HG03565 (cell line): ENCODE measurements at regions not wholly inside any gene's neighbourhood (a gene's known extent, or its start where the extent isn't known, plus 50 kb on each side); places are given as distances from the start of the nearest gene placed in this dataset.

Source experiments
- ATAC-seq: cut with Tn5 transposase; IDR thresholded peaks from one replicate; pipeline ENCODE4 v1.9.1; 2021; ENCODE audit warnings: mild to moderate bottlenecking, moderate library complexity; ENCODE audit not compliant: unreplicated experiment

DNA sequence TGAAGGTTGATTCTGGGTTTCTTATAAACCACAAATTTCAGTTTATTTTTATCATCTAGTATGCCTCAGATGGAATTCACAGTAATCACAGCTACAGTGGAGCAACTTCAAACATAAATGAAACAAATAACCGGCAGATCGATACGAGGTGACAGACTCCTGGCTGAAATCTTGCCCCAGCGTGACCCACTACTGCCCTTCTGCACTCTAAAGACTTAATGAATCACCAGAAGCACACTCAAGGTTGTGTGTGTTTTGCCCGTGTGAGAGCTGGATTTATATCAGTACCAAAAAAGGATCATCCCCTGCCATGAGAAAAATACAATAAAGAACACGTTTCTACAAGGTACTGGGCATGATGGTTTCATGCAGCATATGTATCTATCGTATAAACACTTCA, 161.7 kb downstream of the KLF12 start:
- ATAC-seq = no peak

DNA sequence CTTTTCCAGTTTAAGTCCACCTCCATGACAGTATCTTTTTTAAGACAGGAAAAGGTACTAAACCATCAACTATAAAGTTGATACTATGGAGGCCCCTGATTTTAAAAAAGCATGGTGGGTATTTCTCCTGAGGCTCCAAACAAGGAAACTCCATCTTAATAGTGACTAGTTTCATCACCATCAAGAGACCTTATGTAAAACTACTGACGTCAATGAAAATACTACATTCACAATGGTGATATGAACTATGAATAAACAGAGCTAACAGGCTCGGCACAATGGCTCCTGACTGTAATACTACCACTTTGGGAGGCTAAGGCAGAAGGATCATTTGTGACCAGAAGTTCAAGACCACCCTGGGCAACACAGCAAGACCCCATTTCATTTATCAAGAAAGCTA, 162.7 kb downstream of the KLF12 start:
- no peak for ATAC-seq

DNA sequence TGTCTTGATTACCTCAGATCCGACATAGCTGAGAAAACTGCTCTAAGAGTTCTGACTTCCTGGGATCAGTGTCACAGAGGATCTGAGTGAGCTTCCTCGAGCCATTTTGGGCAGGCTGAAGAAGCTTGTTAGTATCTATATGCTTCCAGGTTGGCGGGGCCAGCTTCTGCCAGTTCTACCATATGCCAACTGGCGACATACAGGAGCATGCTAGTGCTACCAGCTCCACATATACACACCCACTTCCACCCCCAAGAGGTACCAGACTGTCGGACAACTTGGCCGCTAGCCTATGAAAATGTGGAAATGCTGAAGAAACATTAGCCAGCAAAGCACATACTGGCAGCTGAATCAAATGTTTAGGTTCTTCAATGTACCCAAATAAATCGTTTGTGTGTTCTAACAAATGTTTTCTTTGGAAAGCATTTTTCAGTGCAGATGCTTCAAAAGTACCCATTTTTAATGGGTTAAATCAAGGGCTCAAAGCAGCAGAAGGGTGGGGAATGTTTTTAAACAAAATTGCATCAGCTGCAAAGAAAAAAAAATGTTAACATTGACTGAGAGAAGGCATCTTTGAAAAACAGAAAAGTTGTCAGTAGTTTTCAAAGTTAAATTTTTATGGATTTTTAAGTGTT, 163.7 kb downstream of the KLF12 start:
- ATAC-seq = no peak

DNA sequence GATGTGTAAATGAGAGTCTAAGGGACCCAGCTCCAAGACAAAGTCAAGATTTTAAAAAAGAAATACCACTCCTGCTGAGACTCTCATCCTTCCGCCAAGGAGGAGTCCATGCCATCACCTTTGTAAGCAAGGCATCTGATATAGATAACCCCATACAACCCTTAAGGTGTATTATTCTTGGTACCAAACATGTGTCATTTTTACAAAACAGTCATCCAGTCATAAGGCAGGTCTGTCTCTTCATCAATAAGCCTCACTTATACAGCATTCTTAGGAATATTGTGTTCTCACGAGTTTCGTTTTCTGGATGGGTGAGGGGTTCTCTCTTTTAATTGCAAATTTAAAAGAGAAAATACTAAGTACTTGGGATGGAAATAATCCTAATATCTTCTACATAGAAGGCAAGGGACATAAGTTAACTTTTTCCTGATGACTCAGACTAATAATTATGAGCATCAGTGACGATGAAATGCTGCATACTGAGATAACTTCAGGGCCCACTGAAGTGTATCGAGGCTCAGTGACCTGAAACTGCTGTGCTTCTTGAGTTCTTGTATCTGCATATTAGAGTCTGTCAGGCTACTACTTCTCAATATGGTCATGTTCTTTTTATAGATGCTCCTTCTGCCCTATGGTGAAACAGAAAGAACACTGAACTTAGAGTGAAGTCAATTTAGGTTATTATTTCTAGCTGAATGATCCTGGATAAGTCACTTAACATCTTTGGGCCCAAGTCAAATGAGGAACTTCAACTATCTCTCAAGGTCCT, 166.6 kb downstream of the KLF12 start:
- peak; percentile 100 for ATAC-seq

DNA sequence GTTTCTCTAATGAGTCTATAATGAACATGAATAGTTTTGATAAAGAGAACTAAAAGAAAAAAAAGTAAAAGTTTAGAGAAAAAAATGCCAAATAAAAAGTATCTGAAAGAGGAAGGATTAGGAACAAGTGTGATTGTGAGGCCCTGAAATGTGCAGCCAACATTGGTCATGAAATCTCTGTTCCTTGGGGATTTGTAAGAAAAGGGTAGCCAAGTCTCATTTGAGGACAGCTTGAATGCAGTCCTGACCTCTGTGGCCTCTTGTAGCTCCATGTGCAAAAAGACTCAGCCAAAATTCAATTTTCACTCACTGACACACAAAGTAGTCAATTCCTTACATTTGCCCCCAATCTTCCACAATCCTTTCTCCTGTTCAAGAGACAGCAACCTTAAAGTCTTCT, 167.9 kb downstream of the KLF12 start:
- ATAC-seq = no peak

DNA sequence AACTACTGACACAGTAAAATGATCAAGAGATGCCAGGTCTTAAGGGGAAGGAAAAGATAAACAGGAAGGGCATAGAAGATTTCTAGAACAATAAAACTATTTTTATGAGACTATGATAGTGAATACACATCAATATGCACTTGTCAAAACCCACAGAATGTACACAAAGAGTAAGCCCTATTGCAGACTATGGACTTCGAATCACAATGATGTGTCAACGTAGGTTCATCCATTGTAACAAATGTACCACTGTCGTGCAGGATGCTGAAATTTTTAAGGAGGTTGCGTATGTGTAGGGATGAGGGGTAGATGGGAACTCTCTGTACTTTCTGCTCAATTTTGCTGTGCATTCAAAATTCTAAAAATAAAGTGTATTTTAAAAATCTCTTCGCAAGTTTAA, 171.9 kb downstream of the KLF12 start:
- ATAC-seq = no peak

DNA sequence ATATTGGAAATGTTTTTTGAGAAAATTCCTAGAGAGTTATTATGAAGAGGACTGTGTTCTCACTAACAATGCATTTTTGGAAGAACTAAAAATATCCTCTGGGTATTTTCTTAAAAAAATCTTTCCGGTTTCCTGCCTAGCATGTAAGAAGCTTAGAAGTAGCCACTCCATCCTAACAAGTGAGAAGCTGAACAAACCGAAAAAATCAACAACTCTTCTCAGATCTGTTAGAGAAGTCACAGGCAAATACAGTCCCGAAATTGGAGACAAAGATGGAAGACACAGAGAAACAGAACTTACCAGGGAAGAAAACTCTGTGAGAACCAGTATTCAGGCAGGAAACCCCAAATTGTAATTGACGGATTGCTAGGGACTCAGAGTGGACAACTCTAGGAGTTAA, 173.0 kb downstream of the KLF12 start:
- no peak for ATAC-seq

DNA sequence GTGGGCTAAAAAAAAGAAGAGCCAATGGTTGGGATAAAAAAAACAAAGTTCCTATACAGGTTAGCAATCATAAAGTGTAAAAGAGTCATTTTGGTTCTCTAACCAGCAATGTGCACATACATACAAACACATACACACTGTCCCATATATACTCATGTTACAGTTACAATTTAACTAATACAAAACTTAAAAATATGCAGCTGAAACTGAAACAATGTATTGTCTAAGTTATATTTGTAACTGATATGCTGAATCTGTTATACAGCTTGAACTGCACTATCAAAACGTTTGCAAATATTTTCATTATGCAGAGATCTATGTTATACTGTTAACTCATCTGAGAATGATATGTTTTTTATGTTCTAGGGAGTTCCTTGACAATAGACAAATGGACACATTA, 173.7 kb downstream of the KLF12 start:
- peak; percentile 39 for ATAC-seq

DNA sequence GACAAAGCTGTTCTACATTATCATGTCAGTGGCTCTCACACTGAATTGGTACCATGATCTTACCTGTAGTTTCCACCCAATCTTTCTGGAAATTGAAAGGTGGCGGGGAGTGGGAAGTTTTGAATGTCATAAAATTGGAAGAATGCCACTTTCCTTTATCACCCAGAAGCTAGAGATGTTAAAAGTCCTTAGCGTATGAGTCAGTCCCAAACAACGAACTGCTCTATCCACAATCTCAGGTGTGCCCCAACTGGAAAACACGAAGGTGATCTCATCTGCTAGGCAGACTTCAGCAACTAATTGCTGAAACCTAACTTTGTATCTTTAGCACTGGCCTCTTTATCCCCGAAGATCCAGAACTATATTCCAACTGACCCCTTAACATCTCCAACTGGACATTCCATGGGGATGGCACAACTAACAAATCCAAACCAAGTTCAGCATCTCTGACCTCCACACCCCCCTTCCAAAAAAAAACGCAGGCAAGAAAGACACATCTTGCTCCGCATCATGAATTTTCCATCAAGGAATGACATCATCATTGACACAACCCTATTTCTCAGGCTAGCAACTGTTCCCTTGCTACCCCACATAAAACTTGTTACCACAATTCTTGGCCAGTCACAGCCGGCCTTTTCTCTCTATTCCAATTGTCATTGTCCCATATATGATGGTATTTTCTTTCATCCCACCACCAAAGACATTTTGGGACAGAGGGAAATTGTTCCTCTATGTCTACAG, 175.4 kb downstream of the KLF12 start:
- no peak for ATAC-seq

DNA sequence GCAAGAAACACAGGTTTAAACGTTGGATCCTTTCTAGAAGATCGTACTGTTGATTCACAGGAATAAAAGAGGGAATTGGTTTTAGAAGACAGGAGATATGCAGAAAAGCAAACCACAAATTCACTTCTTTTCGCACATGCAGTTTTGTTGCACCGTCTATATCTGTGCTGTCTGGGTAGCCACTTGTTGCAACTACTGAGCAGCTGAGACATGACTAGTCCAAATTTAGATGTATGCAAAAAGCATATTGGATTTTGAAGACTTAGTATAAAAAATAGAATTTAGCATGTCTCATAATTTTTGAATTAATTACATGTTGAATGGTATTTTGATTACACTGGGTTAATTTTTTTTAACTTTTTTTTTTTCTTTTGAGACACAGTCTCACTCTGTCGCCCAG, 176.3 kb downstream of the KLF12 start:
- ATAC-seq = no peak

DNA sequence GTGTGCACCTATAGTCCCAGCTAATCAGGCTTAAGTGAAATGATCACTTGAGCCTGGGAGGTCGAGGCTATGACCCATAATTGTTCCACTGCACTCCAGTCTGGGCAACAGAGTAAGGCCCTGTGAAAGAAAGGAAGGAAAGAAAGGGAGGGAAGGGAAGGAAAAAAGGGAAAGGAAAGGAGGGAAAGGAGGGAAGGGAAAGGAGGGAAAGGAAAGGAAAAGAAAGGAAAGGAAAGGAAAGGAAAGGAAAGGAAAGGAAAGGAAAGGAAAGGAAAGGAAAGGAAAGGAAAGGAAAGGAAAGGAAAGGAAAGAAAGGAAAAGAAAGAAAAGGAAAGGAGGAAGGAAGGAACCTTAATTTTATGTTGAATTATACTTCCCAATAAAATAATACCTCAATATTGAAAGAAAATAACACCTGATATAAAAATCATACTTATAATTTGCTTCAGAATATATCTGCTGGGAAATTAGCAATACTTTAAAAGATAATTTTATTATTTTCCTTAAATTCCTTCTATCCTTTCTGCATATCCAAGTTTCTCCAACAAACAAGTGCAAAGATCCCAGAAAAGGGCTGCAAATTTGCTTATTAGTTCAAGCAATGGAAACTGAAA, 177.3 kb downstream of the KLF12 start:
- ATAC-seq = no peak

DNA sequence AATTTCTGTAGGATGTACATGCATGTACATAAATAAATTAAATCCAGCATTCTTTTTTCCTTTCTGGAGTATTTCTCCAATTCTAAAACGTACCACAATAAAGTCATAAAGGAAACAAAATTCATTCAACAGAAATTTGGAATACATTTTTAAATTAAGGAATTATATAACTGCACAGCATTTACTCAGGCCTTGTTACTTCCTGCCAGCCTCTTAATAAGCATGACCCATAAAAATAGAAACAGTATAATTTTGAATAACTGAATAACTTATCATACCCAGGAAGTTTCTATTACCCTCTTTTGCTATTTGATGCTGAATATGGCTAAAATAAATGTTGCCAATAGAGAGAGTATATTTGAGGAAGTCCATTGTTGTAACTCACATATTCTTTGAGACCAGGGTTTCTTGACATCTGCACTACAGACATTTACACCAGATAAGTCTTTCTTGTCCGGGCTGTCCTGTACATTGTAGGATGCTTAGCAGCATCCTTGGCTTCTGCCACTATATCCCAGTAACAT, 178.2 kb downstream of the KLF12 start:
- ATAC-seq = no peak

DNA sequence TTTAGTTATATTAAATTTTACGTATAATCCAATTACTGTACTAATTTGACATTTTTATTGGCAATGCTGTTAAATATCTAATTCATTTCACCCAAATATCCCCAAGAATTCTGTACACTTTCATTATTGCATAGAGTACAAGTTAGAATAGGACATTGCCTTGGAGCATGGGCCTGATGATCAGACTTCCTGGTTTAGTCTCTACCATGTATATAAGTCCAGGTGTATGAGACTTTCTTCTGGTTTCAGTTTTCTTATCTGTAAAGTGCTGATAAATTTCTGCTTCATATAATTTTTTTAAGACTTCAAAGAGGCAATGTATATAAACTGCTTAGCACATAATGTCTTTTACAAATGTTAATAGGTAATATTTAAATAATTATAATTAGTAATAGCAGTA, 179.4 kb downstream of the KLF12 start:
- no peak for ATAC-seq

DNA sequence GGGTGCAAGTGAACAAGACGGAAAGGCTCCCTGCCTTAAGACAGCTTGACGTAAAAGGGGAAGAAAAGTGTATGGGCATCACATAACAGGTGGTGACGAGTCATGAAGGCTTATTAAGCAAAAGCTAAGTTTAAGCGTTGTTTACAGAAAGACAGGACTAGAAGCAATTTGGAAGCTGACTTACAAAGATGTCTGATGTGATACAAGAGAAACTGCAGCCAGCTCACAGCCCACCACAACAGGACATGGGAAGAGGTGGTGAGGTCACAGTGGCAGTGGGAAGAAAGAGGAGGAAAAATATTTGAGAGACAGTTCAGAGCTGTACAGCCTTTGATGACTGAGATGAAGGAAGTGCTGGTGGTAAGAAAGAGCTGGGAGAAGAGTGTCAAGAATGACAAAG, 181.6 kb downstream of the KLF12 start:
- no peak for ATAC-seq

DNA sequence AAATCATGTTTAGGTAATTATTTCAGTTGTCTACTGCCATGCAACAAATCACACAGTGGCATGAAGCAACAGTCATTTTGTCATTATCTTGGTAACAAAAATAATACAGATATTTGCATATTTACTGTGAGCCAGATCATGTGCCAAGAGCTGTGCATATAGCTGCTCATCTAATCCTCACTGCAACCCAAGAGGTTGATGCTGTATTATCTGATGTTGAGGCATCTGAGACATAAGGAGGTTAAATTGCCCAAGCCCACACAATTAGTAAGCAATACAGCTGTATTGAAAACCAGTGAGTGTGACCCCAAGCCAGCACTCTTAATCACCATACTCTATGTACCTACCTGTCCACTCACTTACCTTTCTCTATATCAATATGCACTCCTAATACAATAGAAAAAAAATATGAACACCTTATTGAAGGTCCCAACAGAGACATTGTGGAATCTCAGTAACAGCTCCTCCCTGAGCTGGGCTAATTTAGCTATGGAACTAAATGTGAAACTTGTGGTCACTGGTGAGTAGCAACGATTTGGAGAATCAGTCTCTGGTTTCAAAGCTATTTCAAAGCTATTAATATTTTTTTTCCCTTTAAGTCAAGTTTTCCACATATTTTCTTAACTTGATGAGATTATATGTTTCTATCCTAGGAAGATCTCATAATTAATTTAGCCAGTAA, 185.2 kb downstream of the KLF12 start:
- no peak for ATAC-seq

DNA sequence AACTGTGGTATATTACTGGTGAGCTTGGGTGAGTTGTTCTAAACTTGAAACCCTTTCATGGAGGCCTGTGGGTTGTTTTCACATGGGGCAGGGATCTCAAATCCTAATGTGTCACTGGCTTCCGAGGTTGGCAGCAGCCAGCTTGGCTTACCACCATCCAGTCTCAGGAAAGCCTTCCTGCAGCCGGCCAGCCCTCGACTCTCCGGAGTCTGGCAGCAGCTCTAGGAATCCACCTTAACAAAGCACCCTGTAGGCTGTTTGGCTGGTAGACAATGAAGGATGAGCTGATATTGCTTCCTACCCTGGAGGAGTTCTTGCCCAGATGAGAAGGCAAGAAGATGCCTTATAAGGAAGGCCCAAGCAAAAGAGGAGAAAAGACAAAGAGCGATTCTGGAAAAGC, 188.3 kb downstream of the KLF12 start:
- ATAC-seq = no peak

DNA sequence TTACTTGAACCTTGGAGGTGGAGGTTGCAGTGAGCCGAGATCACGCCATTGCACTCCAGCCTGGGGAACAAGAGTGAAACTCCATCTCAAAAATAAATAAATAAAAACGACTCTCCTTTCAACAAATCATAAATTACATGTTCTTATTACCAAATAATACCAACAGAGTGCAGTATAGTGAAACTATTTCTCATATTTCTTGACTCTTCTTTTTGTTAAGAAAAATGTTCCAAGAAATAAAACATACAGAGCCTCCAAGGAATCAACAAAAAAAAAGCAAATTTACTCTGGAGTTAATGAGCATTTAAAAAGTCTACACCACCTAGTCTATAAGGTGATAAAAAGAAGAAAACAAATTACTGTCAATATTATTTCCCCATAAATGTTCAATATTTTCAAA, 188.8 kb downstream of the KLF12 start:
- no peak for ATAC-seq

DNA sequence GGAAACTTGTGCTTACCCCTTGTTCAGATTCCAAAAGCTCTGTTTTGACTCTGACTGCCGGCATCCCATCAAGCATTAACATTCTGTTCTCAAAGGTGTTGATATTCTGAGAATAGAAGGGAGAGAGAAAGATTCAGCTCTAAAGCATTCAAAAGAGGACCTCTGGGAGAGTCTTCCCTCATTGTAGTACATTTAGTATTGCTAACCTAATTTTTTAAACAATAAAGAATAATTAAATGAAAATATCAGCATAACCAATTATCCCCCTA, 190.3 kb downstream of the KLF12 start:
- ATAC-seq = no peak

DNA sequence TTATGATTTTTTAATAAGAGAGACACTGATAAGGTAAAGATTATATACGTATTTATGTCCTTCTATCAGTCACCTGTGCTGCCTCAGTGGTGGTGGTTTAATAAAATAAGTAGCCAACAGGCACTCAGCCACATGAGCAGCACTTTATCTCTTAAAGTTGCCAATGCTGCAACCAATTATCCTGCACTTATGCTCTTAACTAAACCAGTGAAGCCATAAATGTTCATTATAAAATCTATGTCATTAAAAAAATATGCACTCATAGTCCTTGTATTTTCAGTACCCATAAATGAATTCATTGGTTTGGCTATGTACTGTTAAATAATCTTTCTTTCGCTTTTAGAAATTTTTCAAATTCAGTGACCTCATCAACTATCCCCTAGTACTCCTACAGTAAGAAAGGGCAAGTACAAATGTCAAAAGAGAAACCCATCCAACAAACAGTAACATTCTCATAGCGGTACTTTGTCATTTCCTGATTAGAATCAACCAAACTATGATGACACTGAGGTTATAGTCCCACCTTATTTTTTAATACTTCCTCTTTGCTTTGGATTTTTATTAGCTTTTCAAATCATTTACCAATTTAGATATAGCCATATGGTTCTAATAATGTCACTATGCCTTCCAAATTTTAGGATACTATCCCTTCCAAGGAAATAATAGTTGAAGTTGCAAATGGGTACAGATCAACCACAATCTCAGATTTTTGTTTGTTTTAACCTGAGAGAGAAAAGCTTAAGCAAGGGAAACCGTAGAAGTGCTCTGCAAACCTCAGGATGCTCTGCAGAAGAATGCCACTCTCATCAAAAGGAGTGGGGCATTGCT, 190.9 kb downstream of the KLF12 start:
- ATAC-seq = peak; percentile 94

DNA sequence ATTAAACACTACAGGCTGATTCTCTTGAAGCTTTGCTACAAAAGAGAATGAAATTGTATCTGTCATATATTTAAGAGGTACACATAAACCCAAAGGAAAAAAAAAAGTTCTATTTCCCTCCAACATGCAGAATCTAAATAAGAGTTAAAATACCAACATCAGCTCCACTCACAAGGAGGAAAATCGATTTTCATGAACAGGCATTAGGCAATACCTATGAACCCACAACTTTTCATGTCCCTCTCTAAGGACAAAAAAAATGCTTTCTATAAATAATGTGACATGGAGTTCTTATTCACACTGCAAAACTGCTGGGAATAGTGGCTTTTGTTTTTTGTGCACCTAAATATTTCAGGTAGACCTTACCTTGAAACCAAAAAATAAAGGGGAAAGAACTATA, 192.5 kb downstream of the KLF12 start:
- no peak for ATAC-seq
